Karpas-422 (cell line): ENCODE measurements at regions not wholly inside any gene's neighbourhood (a gene's known extent, or its start where the extent isn't known, plus 50 kb on each side); places are given as distances from the start of the nearest gene placed in this dataset.

ENCODE experiments used
- DNase-seq: peaks from one replicate; pipeline ENCODE4 v3.0.0-alpha.2; 2015
- H2AFZ ChIP-seq: fragments of 200-600 bp; sonication (generic); 2 replicates; pipeline ENCODE4 v1.6.1; 2014; ENCODE audit warnings: antibody characterized with exemption, low read length, mixed read lengths
- H3K27ac ChIP-seq: fragments of 200-600 bp; sonication (generic); 2 replicates; pipeline ENCODE4 v1.5.1; 2014; ENCODE audit warnings: mild to moderate bottlenecking, low read length, moderate library complexity
- H3K27me3 ChIP-seq: fragments of 200-600 bp; sonication (generic); 2 replicates; pipeline ENCODE4 v1.6.1; 2014; ENCODE audit warnings: low read length, mixed read lengths
- H3K36me3 ChIP-seq: fragments of 200-600 bp; sonication (generic); 2 replicates; pipeline ENCODE4 v1.6.1; 2014; ENCODE audit warnings: low read length, mixed read lengths; ENCODE audit not compliant: insufficient read depth
- H3K4me1 ChIP-seq: fragments of 200-600 bp; sonication (generic); 2 replicates; pipeline ENCODE4 v1.6.1; 2014; ENCODE audit warnings: mild to moderate bottlenecking, low read length, mixed read lengths
- H3K4me2 ChIP-seq: fragments of 200-600 bp; sonication (generic); 2 replicates; pipeline ENCODE4 v1.6.1; 2014; ENCODE audit warnings: low read length, low read depth, mild to moderate bottlenecking; ENCODE audit not compliant: poor library complexity, severe bottlenecking
- H3K4me3 ChIP-seq: fragments of 200-600 bp; sonication (generic); 2 replicates; pipeline ENCODE4 v1.5.1; 2014; ENCODE audit warnings: mild to moderate bottlenecking, antibody characterized with exemption, low read length, mixed read lengths
- H3K79me2 ChIP-seq: fragments of 200-600 bp; sonication (generic); 2 replicates; pipeline ENCODE4 v1.6.1; 2014; ENCODE audit warnings: mild to moderate bottlenecking, low read length, mixed read lengths
- H3K9ac ChIP-seq: fragments of 200-600 bp; sonication (generic); 2 replicates; pipeline ENCODE4 v1.6.0; 2014; ENCODE audit warnings: low read length
- H3K9me2 ChIP-seq: fragments of 200-600 bp; sonication (generic), shearing (Covaris generic); replicated peaks from 2 replicates; pipeline ENCODE4 v1.6.0; 2014; ENCODE audit warnings: mild to moderate bottlenecking, low read length, moderate library complexity; ENCODE audit not compliant: insufficient read depth
- H3K9me3 ChIP-seq: fragments of 300-700, 200-600 bp; sonication (generic); 2 replicates; pipeline ENCODE4 v1.6.1; 2014; ENCODE audit warnings: low read length, mixed read lengths
- H4K20me1 ChIP-seq: fragments of 200-600 bp; sonication (generic); 2 replicates; pipeline ENCODE4 v1.6.1; 2014; ENCODE audit warnings: mild to moderate bottlenecking, antibody characterized with exemption, low read length, low read depth; ENCODE audit not compliant: insufficient read depth

DNA sequence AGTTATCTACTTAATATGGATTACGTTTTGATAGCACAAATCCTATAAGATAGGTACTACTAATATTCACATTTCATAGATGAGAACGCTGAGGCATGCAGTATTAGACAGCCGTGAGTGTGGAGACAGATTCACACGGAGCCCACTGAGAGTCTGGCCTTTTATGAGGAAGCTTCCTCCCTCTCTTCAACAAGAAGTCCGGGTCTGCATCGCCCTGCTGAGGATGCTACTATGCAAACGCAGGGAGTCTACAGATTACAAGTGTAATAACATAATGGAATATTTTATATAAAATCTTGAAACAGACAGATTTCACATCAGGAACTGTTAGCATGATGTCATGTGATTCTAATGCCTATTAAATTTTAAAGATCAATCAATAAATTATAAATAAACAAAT is 255.9 kb upstream of the GLI3 start:
- H3K27ac ChIP-seq, result no peak overlapping the region
- no peak for DNase-seq
- H3K9me2 ChIP-seq, result no peaks in the 10 kb centered on the region
- no peaks in the 10 kb centered on the region for H3K4me1 ChIP-seq
- no peak overlapping the region for H3K9ac ChIP-seq
- H2AFZ ChIP-seq, result no peak overlapping the region
- H3K36me3 ChIP-seq, result no peaks in the 10 kb centered on the region
- H3K27me3 ChIP-seq, result no peaks in the 10 kb centered on the region
- no peak overlapping the region for H3K4me3 ChIP-seq
- H3K79me2 ChIP-seq, result no peaks in the 10 kb centered on the region
- H3K4me2 ChIP-seq, result no peak overlapping the region
- H4K20me1 ChIP-seq, result no peaks in the 10 kb centered on the region
- H3K9me3 ChIP-seq, result no peaks in the 10 kb centered on the region

DNA sequence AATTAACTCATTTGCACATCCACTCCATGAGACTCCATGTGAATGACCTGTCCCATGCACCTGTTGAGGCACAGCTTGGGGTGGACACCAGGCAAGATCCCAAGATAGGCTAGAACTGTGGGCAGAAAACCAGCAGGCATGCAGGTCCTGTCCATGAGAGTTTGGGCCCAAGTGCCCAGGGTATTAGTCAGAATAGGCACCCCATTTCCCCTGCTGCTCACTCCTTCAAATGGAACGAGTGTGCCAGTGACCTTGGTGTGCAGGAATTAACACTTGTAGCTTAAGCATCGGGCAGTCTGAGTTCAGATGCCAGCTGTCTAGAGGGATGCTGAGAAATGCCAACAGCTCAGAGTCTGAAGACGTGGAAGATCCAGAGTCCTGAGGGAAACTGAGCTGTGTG is 254.1 kb upstream of the GLI3 start:
- H3K9me2 ChIP-seq, result no peaks in the 10 kb centered on the region
- DNase-seq, result no peak
- H3K4me2 ChIP-seq, result no peak overlapping the region
- H4K20me1 ChIP-seq, result no peaks in the 10 kb centered on the region
- no peaks in the 10 kb centered on the region for H3K27me3 ChIP-seq
- no peaks in the 10 kb centered on the region for H3K79me2 ChIP-seq
- H3K27ac ChIP-seq, result no peak overlapping the region
- H3K4me3 ChIP-seq, result no peak overlapping the region
- H2AFZ ChIP-seq, result no peak overlapping the region
- no peaks in the 10 kb centered on the region for H3K36me3 ChIP-seq
- no peaks in the 10 kb centered on the region for H3K9me3 ChIP-seq
- H3K9ac ChIP-seq, result no peak overlapping the region
- H3K4me1 ChIP-seq, result no peaks in the 10 kb centered on the region

GRCh38 chr7:42489299-42489698 is 252.3 kb upstream of the GLI3 start:
- DNase-seq, result no peak
- Histone ChIP-seq H3K27ac (no peak overlapping the region), H3K9me3 (no peaks in the 10 kb centered on the region), H3K4me1 (no peaks in the 10 kb centered on the region), H3K27me3 (no peaks in the 10 kb centered on the region), H3K9ac (no peak overlapping the region), H4K20me1 (no peaks in the 10 kb centered on the region), H2AFZ (no peak overlapping the region), H3K4me2 (no peak overlapping the region), H3K79me2 (no peaks in the 10 kb centered on the region), H3K9me2 (no peaks in the 10 kb centered on the region), H3K4me3 (no peak overlapping the region), H3K36me3 (no peaks in the 10 kb centered on the region)

DNA sequence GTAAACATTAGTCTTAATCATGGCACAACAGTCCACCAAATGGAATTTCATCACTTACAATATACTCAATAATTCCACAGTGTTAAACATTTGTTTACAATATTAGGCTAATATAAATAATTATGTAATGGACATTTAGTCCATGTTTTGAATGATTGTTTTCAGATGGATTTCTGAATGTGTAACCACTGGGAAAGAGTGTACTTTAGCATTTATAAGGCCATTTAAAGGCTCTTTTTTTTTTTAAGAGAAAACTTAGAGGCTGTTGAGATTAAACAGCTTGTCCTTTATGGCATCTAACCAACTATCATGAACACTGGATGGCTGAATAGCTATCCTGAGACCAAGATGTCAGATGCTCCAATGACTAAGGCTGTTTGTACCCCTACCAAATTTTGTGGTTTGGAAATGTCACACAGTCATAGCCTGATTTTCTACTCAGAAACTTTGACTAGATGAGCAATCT is 248.3 kb upstream of the GLI3 start:
- no peak overlapping the region for H3K27ac ChIP-seq
- no peaks in the 10 kb centered on the region for H3K9me3 ChIP-seq

GRCh38 chr7:42483886-42484285 is 246.9 kb upstream of the GLI3 start:
- Histone ChIP-seq H3K9ac (no peak overlapping the region), H3K27me3 (no peaks in the 10 kb centered on the region), H3K9me2 (no peaks in the 10 kb centered on the region), H3K4me3 (no peak overlapping the region), H3K9me3 (no peaks in the 10 kb centered on the region), H3K27ac (no peak overlapping the region), H3K36me3 (no peaks in the 10 kb centered on the region), H4K20me1 (no peaks in the 10 kb centered on the region), H2AFZ (no peak overlapping the region), H3K4me1 (no peaks in the 10 kb centered on the region), H3K4me2 (no peak overlapping the region), H3K79me2 (no peaks in the 10 kb centered on the region)
- no peak for DNase-seq

More for the DNA sequence above, 248.3 kb upstream of the GLI3 start:
- H3K4me2 ChIP-seq, result no peak overlapping the region
- H2AFZ ChIP-seq, result no peak overlapping the region
- no peaks in the 10 kb centered on the region for H3K36me3 ChIP-seq
- no peak overlapping the region for H3K4me3 ChIP-seq
- no peak overlapping the region for H3K9ac ChIP-seq
- H3K4me1 ChIP-seq, result no peaks in the 10 kb centered on the region
- H4K20me1 ChIP-seq, result no peaks in the 10 kb centered on the region
- H3K9me2 ChIP-seq, result no peaks in the 10 kb centered on the region
- no peak for DNase-seq
- H3K27me3 ChIP-seq, result no peaks in the 10 kb centered on the region
- H3K79me2 ChIP-seq, result no peaks in the 10 kb centered on the region

DNA sequence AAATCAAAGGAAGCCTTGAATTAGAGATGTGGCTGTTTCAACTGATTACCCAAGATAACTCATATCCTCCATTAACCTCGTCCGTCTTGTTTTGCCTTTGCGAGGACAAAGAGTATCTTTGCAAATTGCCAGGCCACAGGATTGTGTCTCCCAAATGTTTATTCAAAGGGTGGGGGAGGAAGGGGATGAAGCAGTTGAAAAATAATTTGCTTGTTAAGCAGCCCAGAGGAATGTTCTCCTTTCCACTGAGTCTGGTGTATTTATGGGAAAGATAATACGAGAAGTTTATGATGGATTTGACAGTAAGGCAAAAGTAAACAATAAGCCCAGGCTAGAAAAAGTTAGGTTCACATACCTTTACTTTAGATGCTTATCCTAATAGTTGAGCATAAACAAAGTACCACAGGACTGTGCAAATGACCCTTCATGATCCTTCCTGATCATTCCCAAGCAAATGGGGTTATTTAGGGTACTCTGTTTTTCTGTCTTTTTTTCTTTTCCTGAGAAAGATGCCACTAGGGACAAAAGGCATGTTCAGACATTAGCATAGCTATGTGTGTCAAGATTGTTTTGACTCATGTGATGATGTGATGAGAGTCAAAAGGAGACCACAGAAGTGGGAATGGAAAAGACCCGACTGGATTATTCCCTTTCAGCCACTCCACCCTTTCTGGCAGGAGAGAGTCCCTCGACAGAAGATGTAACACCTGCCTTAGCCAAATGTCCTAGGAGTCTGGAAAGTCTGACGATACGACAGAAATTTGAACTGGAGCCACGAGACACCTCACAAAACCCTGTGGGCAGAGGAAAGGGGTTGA is 243.0 kb upstream of the GLI3 start:
- H3K4me3 ChIP-seq, result no peak overlapping the region
- no peaks in the 10 kb centered on the region for H3K79me2 ChIP-seq
- no peaks in the 10 kb centered on the region for H3K36me3 ChIP-seq
- no peak overlapping the region for H3K9ac ChIP-seq
- H3K9me2 ChIP-seq, result no peaks in the 10 kb centered on the region
- H2AFZ ChIP-seq, result no peak overlapping the region
- H3K27me3 ChIP-seq, result no peaks in the 10 kb centered on the region
- no peaks in the 10 kb centered on the region for H3K9me3 ChIP-seq
- no peaks in the 10 kb centered on the region for H4K20me1 ChIP-seq
- H3K4me2 ChIP-seq, result no peak overlapping the region
- H3K4me1 ChIP-seq, result no peaks in the 10 kb centered on the region
- no peak overlapping the region for H3K27ac ChIP-seq
- DNase-seq, result no peak

GRCh38 chr7:42479452-42479815 is 242.4 kb upstream of the GLI3 start:
- DNase-seq, result no peak
- Histone ChIP-seq H3K4me2 (no peak overlapping the region), H3K4me3 (no peak overlapping the region), H3K27me3 (no peaks in the 10 kb centered on the region), H3K27ac (no peak overlapping the region), H3K9ac (no peak overlapping the region), H3K9me2 (no peaks in the 10 kb centered on the region), H3K36me3 (no peaks in the 10 kb centered on the region), H3K4me1 (no peaks in the 10 kb centered on the region), H2AFZ (no peak overlapping the region), H4K20me1 (no peaks in the 10 kb centered on the region), H3K79me2 (no peaks in the 10 kb centered on the region), H3K9me3 (no peaks in the 10 kb centered on the region)

GRCh38 chr7:42478717-42479116 is 241.7 kb upstream of the GLI3 start:
- no peaks in the 10 kb centered on the region for H3K79me2 ChIP-seq
- H3K9ac ChIP-seq, result no peak overlapping the region
- H3K9me2 ChIP-seq, result no peaks in the 10 kb centered on the region
- no peaks in the 10 kb centered on the region for H3K27me3 ChIP-seq
- H3K4me3 ChIP-seq, result no peak overlapping the region
- H3K9me3 ChIP-seq, result no peaks in the 10 kb centered on the region
- no peak overlapping the region for H3K27ac ChIP-seq
- no peak overlapping the region for H2AFZ ChIP-seq
- H3K4me1 ChIP-seq, result no peaks in the 10 kb centered on the region
- no peak for DNase-seq
- H3K36me3 ChIP-seq, result no peaks in the 10 kb centered on the region
- no peaks in the 10 kb centered on the region for H4K20me1 ChIP-seq
- no peak overlapping the region for H3K4me2 ChIP-seq
